NCI-H128 (cell line): ENCODE measurements at regions not wholly inside any gene's neighbourhood (a gene's known extent, or its start where the extent isn't known, plus 50 kb on each side); places are given as distances from the start of the nearest gene placed in this dataset.
"Not testable (repeated sequence)": the region's sequence is repeated elsewhere in the genome, so short reads cannot be mapped to it uniquely, and the experiment has no call there.

Source experiments
- DNase-seq: peaks from one replicate; lab custom pipeline; 2025; ENCODE audit not compliant: unreplicated experiment; lab: John Stamatoyannopoulos, UW

DNA sequence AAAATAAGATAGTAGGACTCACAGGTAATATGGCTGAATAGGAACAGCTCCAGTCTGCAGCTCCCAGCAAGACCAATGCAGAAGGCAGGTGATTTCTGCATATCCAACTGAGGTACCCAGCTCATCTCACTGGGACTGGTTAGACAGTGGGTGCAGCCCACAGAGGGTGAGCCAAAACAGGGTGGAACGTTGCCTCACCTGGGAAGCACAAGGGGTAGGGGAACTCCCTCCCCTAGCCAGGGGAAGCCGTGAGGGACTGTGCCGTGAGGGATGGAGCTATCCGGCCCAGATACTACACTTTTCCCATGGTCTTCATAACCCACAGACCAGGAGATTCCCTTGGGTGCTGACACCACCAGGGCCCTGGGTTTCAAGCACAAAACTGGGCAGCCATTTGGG, 114.8 kb upstream of the GNAI1 start:
- not testable (repeated sequence) for DNase-seq

DNA sequence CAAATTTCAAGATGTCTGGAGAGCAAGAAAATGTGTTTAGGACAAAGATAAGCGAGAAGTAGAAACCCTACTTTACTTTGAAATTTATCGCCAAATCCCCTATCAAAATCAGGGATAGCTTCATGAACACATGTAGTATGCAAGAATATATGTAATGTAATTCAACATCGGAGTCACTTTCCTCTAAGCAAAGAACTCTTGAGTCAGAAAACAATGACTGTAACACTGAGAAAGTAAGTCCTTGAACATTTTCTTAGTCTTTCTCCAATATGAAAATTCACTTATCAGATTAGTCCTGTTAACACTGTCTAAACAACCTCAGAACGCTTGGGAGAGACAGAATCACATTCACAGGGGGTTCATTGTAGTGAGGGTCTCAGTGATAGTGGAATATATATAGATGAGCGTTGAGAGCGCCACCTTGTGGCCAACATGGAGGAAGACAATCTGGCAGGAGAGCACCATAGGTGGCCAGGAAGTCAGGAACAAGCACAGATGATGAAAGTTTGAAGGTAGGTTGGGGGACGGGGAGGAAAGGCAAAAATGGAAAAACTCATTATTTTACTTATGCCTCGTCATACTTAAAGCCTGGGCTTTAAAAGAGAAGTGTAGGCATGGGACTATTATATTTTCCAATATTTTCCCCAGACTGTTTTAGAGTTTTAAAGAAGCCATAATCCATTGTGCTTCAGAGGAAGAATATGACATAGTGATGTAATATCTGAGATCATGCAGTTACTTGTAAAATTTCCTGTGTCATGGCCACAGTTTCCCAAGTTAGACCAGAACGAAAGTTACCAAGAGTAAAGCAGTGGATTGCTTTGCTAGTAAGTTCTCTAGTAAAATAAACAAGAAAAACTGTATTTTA, 115.5 kb upstream of the GNAI1 start:
- no peak for DNase-seq

GRCh38 chr7:80017101-80017698, 117.4 kb upstream of the GNAI1 start:
- DNase-seq, result no peak

DNA sequence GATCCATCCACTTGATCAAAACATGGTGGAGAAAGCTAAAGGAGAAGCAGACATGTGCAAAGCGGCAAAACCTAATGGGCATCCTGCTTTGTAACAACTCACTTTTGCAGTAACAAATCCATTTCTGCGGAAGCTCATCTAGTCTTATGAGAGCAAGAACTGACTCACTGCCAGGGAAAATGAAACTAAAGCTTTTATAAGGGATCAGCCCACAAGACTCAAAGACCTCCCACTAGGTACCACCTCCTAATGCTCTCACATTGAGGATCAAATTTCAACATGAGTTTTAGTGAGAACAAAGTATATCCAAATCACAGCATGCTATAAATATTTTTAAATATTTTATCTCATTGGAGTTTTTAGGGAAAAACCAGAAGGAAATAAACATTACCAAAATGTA, 120.1 kb upstream of the GNAI1 start:
- DNase-seq, result no peak

DNA sequence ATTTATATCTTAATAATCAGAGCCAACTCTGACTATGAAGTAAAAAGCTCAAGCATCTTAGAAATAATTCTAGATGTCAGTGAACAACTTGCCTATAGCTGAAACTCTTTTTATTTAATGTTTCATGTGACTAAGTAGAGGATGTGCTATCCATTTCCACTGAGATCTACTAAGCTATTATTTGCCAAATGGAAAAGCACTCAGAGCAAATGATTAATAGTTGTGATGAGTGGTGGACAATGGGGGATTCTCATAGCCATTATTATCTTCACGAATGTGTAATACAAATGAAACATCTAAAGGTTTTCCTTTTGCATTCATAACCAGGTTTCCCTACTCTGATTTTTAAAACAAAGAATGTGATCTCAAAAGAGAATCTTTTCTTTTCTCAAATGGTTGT, 126.6 kb upstream of the GNAI1 start:
- DNase-seq, result no peak

DNA sequence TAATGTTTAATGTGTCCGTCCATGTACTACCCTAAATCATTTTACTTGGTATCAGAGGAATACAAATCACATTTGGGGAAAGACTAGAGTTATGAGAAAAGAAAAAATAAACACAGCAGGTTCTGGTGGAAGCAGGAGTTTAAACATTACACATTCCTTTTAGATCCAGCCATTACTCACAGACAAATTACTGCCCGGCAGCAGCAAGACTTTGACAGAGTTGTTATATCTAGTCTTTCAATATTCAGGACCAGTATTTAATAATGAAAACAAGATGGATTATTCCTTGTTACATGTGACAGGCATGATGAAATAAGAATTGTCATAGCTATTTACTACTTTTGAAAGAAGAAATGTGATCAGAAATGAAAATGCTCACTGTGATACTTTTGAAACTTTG, 131.8 kb upstream of the GNAI1 start:
- DNase-seq, result no peak

DNA sequence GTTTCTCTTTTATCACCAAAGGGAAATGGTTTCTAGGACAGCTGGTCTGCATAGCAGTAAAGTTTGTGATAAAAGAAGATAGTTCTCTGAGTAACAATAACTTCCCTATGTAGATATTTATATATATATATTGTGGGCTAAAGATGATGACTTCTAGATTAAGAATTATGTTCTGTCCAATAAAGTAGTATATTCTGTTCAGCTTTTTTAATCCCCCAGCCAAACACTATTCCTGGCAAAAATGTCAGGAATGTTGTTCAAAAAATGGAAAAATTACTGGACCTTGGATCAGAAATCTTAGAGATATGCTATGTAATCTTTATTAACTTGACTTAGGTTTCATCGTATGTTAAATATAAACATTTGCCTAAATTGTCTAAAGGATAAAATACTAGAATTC, 136.3 kb upstream of the GNAI1 start:
- no peak for DNase-seq

- DNase-seq, result no peak
These were observed 137.3 kb upstream of the GNAI1 start for GRCh38 chr7:79997345-79997744.

DNA sequence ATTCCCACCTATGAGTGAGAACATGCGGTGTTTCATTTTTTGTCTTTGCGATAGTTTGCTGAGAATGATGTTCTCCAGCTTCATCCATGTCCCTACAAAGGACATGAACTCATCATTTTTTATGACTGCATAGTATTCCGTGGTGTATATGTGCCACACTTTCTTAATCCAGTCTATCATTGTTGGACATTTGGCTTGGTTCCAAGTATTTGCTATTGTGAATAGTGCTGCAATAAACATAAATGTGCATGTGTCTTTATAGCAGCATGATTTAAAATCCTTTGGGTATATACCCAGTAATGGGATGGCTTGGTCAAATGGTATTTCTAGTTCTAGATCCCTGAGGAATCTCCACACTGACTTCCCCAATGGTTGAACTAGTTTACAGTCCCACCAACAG, 138.9 kb upstream of the GNAI1 start:
- DNase-seq, result not testable (repeated sequence)

DNA sequence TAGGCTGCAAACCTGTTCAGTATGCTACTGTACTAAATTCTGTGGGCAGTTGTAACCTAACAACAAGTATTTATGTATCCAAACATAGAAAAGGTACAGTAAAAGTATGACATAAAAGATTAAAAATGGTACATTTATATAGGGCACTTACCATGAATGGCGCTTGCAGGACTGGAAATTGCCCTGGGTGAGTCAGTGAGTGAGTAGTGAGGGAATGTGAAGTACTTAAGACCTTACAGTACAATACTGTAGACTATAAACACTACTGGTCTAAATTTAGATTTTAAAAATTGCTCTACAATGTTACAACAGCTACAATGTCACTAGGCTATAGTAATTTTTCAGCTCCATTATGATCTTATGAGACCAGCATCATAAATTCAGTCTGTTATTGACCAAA, 146.0 kb upstream of the GNAI1 start:
- DNase-seq, result no peak

GRCh38 chr7:79984210-79984609, 150.4 kb upstream of the GNAI1 start:
- no peak for DNase-seq

DNA sequence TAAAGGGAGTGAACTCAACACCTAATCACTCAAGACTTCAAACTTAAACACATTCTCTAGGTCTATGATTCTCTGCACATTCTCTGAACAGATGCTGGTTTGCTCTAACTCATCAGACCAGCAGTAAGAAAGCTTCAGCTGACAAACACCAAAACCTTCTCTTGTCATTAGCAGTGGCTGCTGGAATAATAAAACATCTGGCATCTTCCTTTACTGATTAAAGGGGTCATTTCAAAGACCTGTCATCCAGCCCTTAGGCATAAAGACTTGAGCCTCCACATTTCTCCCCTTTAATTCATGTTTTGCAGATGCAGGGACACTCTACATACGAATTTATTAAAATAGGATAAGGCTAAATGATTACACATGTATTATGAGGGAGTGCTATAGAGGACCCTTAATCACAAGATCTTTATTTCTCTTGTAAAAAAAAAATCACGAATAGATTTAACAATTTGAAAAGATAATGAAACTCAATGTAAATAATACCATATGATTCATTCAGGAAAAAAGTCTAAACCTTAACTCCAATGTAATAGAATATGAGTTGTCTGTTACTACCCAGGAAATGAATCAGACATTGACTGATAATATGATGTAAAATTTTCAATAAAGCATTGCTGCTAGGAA, 152.4 kb upstream of the GNAI1 start:
- no peak for DNase-seq

DNA sequence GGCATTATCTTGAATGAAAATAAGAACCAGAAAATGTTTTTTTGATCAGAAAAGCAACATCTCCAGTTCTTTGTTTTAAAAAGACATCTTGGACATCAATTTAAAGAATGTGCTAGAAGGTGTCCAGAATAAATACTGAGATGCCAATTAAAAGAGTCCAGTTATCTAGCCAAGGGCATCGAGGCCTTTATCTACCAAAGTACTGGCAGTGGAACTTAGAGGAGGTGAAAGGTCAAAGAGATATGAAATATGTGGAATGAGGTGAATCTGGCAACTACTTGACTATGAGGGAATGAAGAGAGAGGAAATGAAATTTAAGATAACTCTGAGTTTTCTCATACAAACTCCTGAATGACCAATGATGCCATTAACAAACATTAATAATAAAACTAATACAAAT, 154.3 kb upstream of the GNAI1 start:
- DNase-seq, result no peak

DNA sequence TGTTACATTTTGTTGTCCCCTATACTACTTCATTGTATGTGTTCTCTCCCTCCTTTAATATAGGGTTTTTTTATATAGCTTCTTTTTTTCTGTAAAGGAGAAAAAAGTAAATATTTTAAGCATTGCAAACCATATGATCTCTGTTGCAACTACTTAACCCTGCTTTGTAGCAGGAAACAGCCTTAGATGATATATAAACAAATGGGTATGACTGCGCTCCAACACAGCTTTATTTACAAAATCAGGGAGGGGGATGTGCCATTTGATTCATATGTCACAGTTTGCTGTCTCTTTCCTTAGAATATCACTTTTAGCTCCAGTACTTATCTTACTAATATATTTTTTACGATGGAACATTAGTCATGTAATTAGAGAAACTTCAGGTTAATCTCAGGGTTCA, 155.2 kb upstream of the GNAI1 start:
- no peak for DNase-seq

- no peak for DNase-seq
These were observed 157.2 kb upstream of the GNAI1 start for GRCh38 chr7:79977481-79977880.

DNA sequence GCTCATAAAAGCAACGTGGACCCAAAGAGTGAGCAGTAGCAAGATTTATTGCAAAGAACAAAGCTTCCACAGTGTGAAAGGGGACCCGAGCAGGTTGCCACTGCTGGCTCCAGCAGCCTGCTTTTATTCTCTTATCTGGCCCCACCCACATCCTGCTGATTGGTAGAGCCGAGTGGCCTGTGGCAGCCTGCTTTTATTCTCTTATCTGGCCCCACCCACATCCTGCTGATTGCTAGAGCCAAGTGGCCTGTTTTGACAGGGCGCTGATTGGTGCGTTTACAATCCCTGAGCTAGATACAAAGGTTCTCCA, 158.0 kb upstream of the GNAI1 start:
- DNase-seq, result not testable (repeated sequence)

DNA sequence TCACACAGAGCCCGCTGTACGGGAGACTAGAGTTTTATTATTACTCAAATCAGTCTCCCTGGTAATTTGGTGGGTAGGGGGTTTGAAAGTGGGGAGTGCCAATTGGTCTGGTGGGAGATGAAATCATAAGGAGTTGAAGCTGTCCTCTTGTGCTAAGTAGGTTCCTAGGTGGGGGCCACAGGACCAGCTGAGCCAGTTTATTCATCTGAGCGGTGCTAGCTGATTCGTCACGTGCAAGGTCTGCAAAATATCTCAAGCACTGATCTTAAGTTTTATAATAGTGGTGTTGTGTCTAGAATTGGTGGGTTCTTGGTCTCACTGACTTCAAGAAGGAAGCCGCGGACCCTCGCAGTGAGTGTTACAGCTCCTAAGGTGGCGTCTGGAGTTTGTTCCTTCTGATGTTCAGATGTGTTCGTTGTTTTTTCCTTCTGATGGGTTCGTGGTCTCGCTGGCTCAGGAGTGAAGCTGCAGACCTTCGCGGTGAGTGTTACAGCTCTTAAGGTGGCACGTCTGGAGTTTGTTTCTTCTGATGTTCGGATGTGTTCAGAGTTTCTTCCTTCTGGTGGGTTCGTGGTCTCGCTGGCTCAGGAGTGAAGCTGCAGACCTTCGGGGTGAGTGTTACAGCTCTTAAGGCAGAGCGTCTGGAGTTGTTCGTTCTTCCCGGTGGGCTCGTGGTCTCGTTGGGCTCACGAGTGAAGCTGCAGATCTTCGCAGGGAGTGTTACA, 158.5 kb upstream of the GNAI1 start:
- DNase-seq, result not testable (repeated sequence)

DNA sequence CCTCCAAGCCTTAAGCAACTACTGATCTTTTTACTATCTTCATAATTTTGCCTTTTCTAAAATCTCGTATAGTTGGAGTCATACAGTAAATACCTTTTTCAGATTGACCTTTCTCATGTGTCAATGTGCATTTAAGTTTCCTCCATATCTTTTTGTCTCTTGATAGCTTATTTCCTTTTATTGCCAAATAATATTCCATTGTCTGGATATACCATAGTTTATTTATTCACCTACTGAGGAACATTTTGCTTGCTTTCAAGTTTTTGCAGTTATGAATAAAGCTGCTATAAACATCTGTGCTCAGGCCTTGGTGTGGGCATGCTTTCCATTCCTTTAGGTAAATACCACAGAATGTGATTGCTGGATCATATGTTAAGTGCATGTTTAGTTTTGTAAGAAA, 161.2 kb upstream of the GNAI1 start:
- DNase-seq, result no peak

DNA sequence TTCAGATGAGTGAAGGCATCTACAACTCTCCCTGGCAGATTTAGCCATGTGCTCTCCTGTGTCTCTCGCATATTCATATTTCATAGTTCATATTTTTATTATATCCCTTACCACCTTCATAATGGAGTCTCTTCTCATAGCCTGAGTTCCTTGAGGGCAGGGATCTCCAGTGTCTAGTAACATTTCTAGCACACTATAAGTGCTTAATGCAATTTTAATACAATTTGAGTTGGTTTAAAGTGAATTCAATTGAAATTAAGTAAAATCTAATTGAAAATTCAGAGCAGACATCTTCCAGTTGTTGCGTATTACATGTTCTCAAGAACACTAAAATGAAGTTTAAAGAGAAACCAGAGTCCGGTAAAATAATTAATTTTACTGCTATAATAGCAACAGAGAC, 163.6 kb upstream of the GNAI1 start:
- DNase-seq, result no peak

DNA sequence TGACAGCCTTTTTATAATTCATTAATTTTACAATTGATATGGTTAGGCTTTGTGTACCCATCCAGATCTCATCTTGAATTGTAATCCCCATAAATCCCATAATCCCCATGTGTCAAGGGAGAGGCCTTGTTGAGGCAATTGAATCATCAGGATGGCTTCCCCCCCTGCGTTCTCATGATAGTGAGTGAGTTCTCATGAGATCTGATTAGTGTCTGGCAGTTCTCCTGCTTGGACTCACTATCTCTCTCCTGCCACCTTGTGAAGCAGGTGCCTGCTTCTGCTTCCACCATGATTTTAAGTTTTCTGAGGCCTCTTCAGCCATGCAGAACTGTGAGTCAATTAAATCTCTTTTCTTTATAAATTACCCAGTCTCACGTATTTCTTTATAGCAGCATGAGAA, 165.7 kb upstream of the GNAI1 start:
- DNase-seq, result no peak

DNA sequence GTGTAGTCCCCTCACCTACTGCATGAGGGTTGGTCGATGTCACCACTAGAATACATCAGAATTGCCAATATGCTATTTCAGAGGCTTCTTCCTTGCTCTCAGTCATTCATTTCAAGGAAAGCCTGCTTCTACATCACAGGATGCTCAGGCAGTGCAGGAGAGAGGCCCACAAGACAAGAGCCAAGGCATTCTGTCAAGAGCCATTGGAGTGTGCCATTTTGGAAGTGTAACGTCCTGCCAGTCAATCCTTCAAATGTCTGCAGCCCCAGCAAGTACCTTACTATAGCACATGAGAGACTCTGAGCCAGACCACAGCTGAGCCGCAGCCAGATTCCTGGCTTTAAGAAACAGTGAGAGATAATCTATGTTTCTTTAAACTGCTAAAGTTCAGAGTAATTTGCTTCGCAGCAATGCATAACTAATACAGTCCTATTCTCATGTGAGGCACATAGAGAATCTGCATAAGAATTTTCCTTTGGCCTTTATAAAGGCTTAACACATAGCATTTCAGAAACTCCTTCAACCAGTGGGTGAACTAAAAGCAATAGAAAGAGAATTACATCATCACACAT, 166.5 kb upstream of the GNAI1 start:
- no peak for DNase-seq

- no peak for DNase-seq
These were observed 168.7 kb upstream of the GNAI1 start for GRCh38 chr7:79965946-79966345.
